Erythroblast (primary cell): ENCODE measurements at regions not wholly inside any gene's neighbourhood (a gene's known extent, or its start where the extent isn't known, plus 50 kb on each side); places are given as distances from the start of the nearest gene placed in this dataset.

Source experiments
- GATA1 ChIP-seq: IDR thresholded peaks from 2 replicates; pipeline ENCODE4 v1.6.1; 2011; ENCODE audit warnings: low read depth, mild to moderate bottlenecking, control low read depth, low read length, moderate library complexity
- POLR2A ChIP-seq: IDR thresholded peaks from 2 replicates; pipeline ENCODE4 v1.6.1; 2011; ENCODE audit warnings: mild to moderate bottlenecking, low read length

DNA sequence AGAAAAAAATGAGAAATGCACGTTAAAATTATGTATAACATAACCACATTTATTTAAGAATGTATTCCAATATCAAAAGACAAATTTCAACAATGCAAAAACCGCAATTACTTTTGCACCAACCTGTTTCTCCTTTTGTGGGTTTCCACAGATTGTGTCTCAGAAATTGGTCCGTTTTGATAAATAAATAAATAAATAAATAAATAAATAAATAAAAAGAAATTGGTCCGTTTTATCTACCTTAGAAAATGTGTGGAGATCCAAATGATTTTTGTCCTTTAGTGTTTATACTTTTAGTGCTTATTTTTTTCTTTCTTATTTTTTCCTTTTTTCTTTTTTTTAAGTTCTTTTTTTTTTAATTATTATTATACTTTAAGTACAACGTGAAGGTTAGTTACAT is 1682.2 kb upstream of the TMEFF2 start:
- no peak for TF ChIP-seq POLR2A
- no peak for TF ChIP-seq GATA1
